HCT116 (cell line): ENCODE measurements at regions not wholly inside any gene's neighbourhood (a gene's known extent, or its start where the extent isn't known, plus 50 kb on each side); places are given as distances from the start of the nearest gene placed in this dataset.

Experiments
- EZH2 ChIP-seq: fragments of 200-600 bp; sonication (generic); IDR thresholded peaks from 2 replicates; pipeline ENCODE4 v1.6.1; 2017; ENCODE audit warnings: antibody characterized with exemption, mixed run types
- EZH2phosphoT487 ChIP-seq: fragments of 200-600 bp; IDR thresholded peaks from 2 replicates; pipeline ENCODE4 v1.6.1; 2018; ENCODE audit warnings: antibody characterized with exemption, borderline replicate concordance
- JUND ChIP-seq: IDR thresholded peaks from 2 replicates; pipeline ENCODE4 v1.6.1; 2012
- POLR2A ChIP-seq: IDR thresholded peaks from 2 replicates; pipeline ENCODE4 v1.7.0; 2011; ENCODE audit warnings: borderline replicate concordance; ENCODE audit not compliant: insufficient read depth, insufficient read length; ENCODE audit errors: extremely low read depth
- TF ChIP-seq, protein P1 (sequence below), 3 experiments: fragments of 200-600 bp in 1 of 3; sonication (generic) in 1 of 3; IDR thresholded peaks in 2 of 3; conservative IDR thresholded peaks in 1 of 3; 2 replicates each; pipeline ENCODE4 v1.5.1; 2012 to 2017; ENCODE audit warnings: low read depth in 2 of 3, low read length in 2 of 3, antibody characterized with exemption in 1 of 3, borderline replicate concordance in 1 of 3, control low read depth in 1 of 3, mild to moderate bottlenecking in 1 of 3, mixed read lengths in 1 of 3, mixed run types in 1 of 3, moderate library complexity in 1 of 3; ENCODE audit not compliant: insufficient read depth in 1 of 3
- TF ChIP-seq, protein P2 (sequence below): IDR thresholded peaks from 2 replicates; pipeline ENCODE4 v1.6.1; 2012; ENCODE audit warnings: low read depth

DNA sequence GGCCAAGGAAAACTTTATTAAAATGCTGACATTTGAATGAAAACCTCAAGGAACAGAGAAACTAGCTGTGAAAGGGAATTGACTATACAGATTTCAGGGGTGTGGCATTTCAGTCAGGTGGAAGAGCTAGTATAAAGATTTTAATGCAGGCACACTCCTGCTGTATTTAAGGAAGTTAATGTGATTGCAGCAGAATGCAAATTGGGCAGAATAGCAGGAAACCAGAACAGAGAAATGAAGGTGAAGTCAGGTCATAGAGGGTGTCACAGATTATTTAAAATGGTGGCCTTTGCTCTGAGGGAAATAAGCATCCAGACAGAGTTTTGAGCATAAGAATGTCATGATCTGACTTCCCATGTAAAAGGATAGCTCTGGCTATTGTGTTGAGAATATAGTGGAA is 898.1 kb upstream of the WWC1 start:
- TF ChIP-seq, protein P1, sequence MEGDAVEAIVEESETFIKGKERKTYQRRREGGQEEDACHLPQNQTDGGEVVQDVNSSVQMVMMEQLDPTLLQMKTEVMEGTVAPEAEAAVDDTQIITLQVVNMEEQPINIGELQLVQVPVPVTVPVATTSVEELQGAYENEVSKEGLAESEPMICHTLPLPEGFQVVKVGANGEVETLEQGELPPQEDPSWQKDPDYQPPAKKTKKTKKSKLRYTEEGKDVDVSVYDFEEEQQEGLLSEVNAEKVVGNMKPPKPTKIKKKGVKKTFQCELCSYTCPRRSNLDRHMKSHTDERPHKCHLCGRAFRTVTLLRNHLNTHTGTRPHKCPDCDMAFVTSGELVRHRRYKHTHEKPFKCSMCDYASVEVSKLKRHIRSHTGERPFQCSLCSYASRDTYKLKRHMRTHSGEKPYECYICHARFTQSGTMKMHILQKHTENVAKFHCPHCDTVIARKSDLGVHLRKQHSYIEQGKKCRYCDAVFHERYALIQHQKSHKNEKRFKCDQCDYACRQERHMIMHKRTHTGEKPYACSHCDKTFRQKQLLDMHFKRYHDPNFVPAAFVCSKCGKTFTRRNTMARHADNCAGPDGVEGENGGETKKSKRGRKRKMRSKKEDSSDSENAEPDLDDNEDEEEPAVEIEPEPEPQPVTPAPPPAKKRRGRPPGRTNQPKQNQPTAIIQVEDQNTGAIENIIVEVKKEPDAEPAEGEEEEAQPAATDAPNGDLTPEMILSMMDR (IDR thresholded peaks at IDR 0.05 in 2 of 3, conservative IDR thresholded peaks at IDR 0.05 in 1 of 3; ENCODE audit: borderline replicate concordance in 1 of 3, insufficient read depth in 1 of 3, low read depth in 2 of 3, low read length in 2 of 3), result no peak
- TF ChIP-seq EZH2phosphoT487 (no peak), JUND (no peak), POLR2A (no peak), EZH2 (no peak)
- TF ChIP-seq, protein P2, sequence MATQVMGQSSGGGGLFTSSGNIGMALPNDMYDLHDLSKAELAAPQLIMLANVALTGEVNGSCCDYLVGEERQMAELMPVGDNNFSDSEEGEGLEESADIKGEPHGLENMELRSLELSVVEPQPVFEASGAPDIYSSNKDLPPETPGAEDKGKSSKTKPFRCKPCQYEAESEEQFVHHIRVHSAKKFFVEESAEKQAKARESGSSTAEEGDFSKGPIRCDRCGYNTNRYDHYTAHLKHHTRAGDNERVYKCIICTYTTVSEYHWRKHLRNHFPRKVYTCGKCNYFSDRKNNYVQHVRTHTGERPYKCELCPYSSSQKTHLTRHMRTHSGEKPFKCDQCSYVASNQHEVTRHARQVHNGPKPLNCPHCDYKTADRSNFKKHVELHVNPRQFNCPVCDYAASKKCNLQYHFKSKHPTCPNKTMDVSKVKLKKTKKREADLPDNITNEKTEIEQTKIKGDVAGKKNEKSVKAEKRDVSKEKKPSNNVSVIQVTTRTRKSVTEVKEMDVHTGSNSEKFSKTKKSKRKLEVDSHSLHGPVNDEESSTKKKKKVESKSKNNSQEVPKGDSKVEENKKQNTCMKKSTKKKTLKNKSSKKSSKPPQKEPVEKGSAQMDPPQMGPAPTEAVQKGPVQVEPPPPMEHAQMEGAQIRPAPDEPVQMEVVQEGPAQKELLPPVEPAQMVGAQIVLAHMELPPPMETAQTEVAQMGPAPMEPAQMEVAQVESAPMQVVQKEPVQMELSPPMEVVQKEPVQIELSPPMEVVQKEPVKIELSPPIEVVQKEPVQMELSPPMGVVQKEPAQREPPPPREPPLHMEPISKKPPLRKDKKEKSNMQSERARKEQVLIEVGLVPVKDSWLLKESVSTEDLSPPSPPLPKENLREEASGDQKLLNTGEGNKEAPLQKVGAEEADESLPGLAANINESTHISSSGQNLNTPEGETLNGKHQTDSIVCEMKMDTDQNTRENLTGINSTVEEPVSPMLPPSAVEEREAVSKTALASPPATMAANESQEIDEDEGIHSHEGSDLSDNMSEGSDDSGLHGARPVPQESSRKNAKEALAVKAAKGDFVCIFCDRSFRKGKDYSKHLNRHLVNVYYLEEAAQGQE, result no peak
